H1 (cell line): ENCODE measurements at regions not wholly inside any gene's neighbourhood (a gene's known extent, or its start where the extent isn't known, plus 50 kb on each side); places are given as distances from the start of the nearest gene placed in this dataset.

Experiments
- CTCF ChIA-PET: fragments of 300-600 bp; sonication (Branson Sonifier 250); formaldehyde crosslinking; loops from one replicate; lab custom pipeline; 2021; ENCODE audit not compliant: partially characterized antibody; lab: Charles Lee
- POLR2A ChIA-PET: fragments of 300-600 bp; sonication (Branson Sonifier 250); formaldehyde crosslinking; loops from one replicate; lab custom pipeline; 2021; ENCODE audit warnings: inconsistent platforms; ENCODE audit not compliant: partially characterized antibody; lab: Charles Lee
- DNase-seq, 2 experiments: peaks; one replicate each; pipeline versions ENCODE4 v3.0.0 to v3.0.0-alpha.2; 2010 to 2022; ENCODE audit warnings: low spot score in 2 of 2, low read depth in 1 of 2, mixed read lengths in 1 of 2
- FAIRE-seq: peaks from 2 replicates; lab custom pipeline; 2011; peaks lifted over from hg19 to GRCh38; lab: Jason Lieb, UNC
- H2AFZ ChIP-seq: 2 replicates; pipeline ENCODE4 v1.8.1; 2012; ENCODE audit warnings: low read length, inconsistent platforms
- H2AK5ac ChIP-seq: 2 replicates; pipeline ENCODE4 v1.6.1; 2013; ENCODE audit warnings: low read depth, low read length
- H2BK120ac ChIP-seq: replicated peaks from 2 replicates; pipeline ENCODE3; 2013; ENCODE audit warnings: low read depth, low read length, inconsistent platforms
- H2BK12ac ChIP-seq: 2 replicates; pipeline ENCODE4 v1.6.1; 2013; ENCODE audit warnings: low read depth, low read length
- H2BK15ac ChIP-seq: 2 replicates; pipeline ENCODE4 v1.6.1; 2013; ENCODE audit warnings: low read length
- H2BK20ac ChIP-seq: 2 replicates; pipeline ENCODE4 v1.6.1; 2013; ENCODE audit warnings: low read length
- H2BK5ac ChIP-seq: 2 replicates; pipeline ENCODE4 v1.6.1; 2013; ENCODE audit warnings: low read depth, low read length
- H3K14ac ChIP-seq: 2 replicates; pipeline ENCODE4 v1.6.1; 2013; ENCODE audit warnings: inconsistent platforms; ENCODE audit not compliant: insufficient read length
- H3K18ac ChIP-seq: 2 replicates; pipeline ENCODE4 v1.6.1; 2013; ENCODE audit warnings: low read length; ENCODE audit errors: extremely low read depth
- H3K23ac ChIP-seq: 2 replicates; pipeline ENCODE4 v1.6.1; 2013; ENCODE audit warnings: inconsistent platforms; ENCODE audit not compliant: insufficient read length
- H3K23me2 ChIP-seq: 2 replicates; pipeline ENCODE4 v1.6.1; 2013; ENCODE audit warnings: low read depth, low read length
- H3K27ac ChIP-seq: 2 replicates; pipeline ENCODE4 v1.6.1; 2011; ENCODE audit warnings: low read depth, low read length, inconsistent platforms
- H3K27me3 ChIP-seq, 4 experiments: replicated peaks in 1 of 4; 1 replicate in 1 of 4; 2 replicates in 3 of 4; pipeline versions ENCODE4 v1.6.1 to v1.8.1; 2011 to 2013; ENCODE audit warnings: low read length in 3 of 4, mild to moderate bottlenecking in 3 of 4, inconsistent platforms in 2 of 4, mixed read lengths in 2 of 4, moderate library complexity in 1 of 4; ENCODE audit not compliant: control insufficient read depth in 3 of 4, insufficient read depth in 3 of 4; ENCODE audit errors: extremely low read depth in 1 of 4
- H3K36me3 ChIP-seq, 4 experiments: 2 replicates each; pipeline versions ENCODE4 v1.6.1 to v1.8.1; 2011 to 2013; ENCODE audit warnings: mild to moderate bottlenecking in 4 of 4, low read length in 3 of 4, moderate library complexity in 2 of 4, control low read depth in 1 of 4, inconsistent platforms in 1 of 4; ENCODE audit not compliant: insufficient read depth in 4 of 4, control insufficient read depth in 2 of 4
- H3K4ac ChIP-seq: replicated peaks from 2 replicates; pipeline ENCODE3; 2013; ENCODE audit warnings: low read length, low read depth, mixed read lengths, inconsistent platforms; ENCODE audit not compliant: insufficient read length
- H3K4me1 ChIP-seq, 4 experiments: replicated peaks in 1 of 4; 1 replicate in 1 of 4; 2 replicates in 3 of 4; pipeline versions ENCODE4 v1.6.1 to v1.8.1; 2011 to 2013; ENCODE audit warnings: low read length in 3 of 4, inconsistent platforms in 2 of 4, mixed read lengths in 1 of 4; ENCODE audit not compliant: insufficient read depth in 4 of 4, control insufficient read depth in 3 of 4
- H3K4me2 ChIP-seq, 2 experiments: 2 replicates each; pipeline versions ENCODE4 v1.6.1 to v1.8.1; 2011 to 2013; ENCODE audit warnings: low read depth in 2 of 2, low read length in 2 of 2, control low read depth in 1 of 2, inconsistent platforms in 1 of 2, mild to moderate bottlenecking in 1 of 2; ENCODE audit not compliant: insufficient read depth in 1 of 2
- H3K4me3 ChIP-seq, 4 experiments: fragments of 200-600, 300-600 bp in 1 of 4; sonication (generic), shearing (Covaris generic), sonication (Bioruptor Twin) in 1 of 4; 2 replicates each; pipeline versions ENCODE4 v1.5.1 to v1.8.1; 2011 to 2016; ENCODE audit warnings: low read length in 4 of 4, low read depth in 3 of 4, control low read depth in 2 of 4, inconsistent platforms in 2 of 4, mild to moderate bottlenecking in 2 of 4, mixed read lengths in 1 of 4, moderate library complexity in 1 of 4; ENCODE audit not compliant: insufficient read depth in 2 of 4; ENCODE audit errors: extremely low read depth in 1 of 4
- H3K56ac ChIP-seq: replicated peaks from 2 replicates; pipeline ENCODE3; 2013; ENCODE audit warnings: low read depth, mild to moderate bottlenecking, mixed read lengths, low read length, inconsistent platforms; ENCODE audit not compliant: insufficient read length
- H3K79me1 ChIP-seq: 2 replicates; pipeline ENCODE4 v1.6.1; 2013; ENCODE audit warnings: low read depth, low read length, control low read depth
- H3K79me2 ChIP-seq, 2 experiments: 2 replicates each; pipeline versions ENCODE4 v1.6.1 to v1.8.1; 2012 to 2013; ENCODE audit warnings: low read length in 2 of 2, mild to moderate bottlenecking in 2 of 2, inconsistent platforms in 1 of 2; ENCODE audit not compliant: insufficient read depth in 2 of 2, control insufficient read depth in 1 of 2
- H3K9ac ChIP-seq, 4 experiments: replicated peaks in 1 of 4; 1 replicate in 1 of 4; 2 replicates in 3 of 4; pipeline versions ENCODE4 v1.6.1 to v1.8.1; 2011 to 2013; ENCODE audit warnings: low read depth in 3 of 4, low read length in 3 of 4, control low read depth in 2 of 4, mild to moderate bottlenecking in 2 of 4, moderate library complexity in 2 of 4, inconsistent platforms in 1 of 4; ENCODE audit errors: extremely low read depth in 1 of 4
- H3K9me3 ChIP-seq, 2 experiments: 2 replicates each; pipeline versions ENCODE4 v1.6.1 to v1.8.1; 2012 to 2013; ENCODE audit warnings: mild to moderate bottlenecking in 2 of 2, moderate library complexity in 2 of 2, control low read depth in 1 of 2, inconsistent platforms in 1 of 2, low read depth in 1 of 2, low read length in 1 of 2, mixed read lengths in 1 of 2; ENCODE audit not compliant: insufficient read depth in 2 of 2
- H4K20me1 ChIP-seq, 2 experiments: replicated peaks in 1 of 2; 2 replicates each; pipeline versions ENCODE3 to v1.8.1; 2011 to 2013; ENCODE audit warnings: inconsistent platforms in 2 of 2, low read length in 2 of 2, mild to moderate bottlenecking in 1 of 2; ENCODE audit not compliant: insufficient read depth in 2 of 2, control insufficient read depth in 1 of 2
- H4K5ac ChIP-seq: 2 replicates; pipeline ENCODE4 v1.6.1; 2013; ENCODE audit warnings: low read length, low read depth, mixed read lengths, inconsistent platforms; ENCODE audit not compliant: insufficient read length
- H4K8ac ChIP-seq: 2 replicates; pipeline ENCODE4 v1.8.0; 2013; ENCODE audit warnings: mild to moderate bottlenecking, moderate library complexity, low read length, inconsistent platforms; ENCODE audit not compliant: insufficient read depth; ENCODE audit errors: extremely low read depth
- H4K91ac ChIP-seq: replicated peaks from 2 replicates; pipeline ENCODE3; 2013; ENCODE audit warnings: low read length, mixed read lengths, inconsistent platforms; ENCODE audit not compliant: insufficient read length
- CBX5 ChIP-seq: fragments of 300-800, 300-1000 bp; sonication (generic); IDR thresholded peaks from 2 replicates; pipeline ENCODE4 v1.7.1; 2016; ENCODE audit warnings: antibody characterized with exemption, low read length, low read depth
- EP300 ChIP-seq, 2 experiments: IDR thresholded peaks; 1 replicate in 1 of 2; 2 replicates in 1 of 2; pipeline ENCODE4 v1.6.1; 2011 to 2012; ENCODE audit warnings: low read depth in 2 of 2, low read length in 2 of 2, mild to moderate bottlenecking in 2 of 2, borderline replicate concordance in 1 of 2, inconsistent platforms in 1 of 2, moderate library complexity in 1 of 2
- HDAC2 ChIP-seq, 2 experiments: fragments of 300-600 bp in 1 of 2; sonication (generic) in 1 of 2; IDR thresholded peaks; 2 replicates each; pipeline ENCODE4 v1.6.1; 2011 to 2012; ENCODE audit warnings: low read depth in 2 of 2, low read length in 2 of 2, mild to moderate bottlenecking in 2 of 2, moderate library complexity in 2 of 2, borderline replicate concordance in 1 of 2, inconsistent platforms in 1 of 2
- JUN ChIP-seq: IDR thresholded peaks from 2 replicates; pipeline ENCODE4 v1.6.1; 2011; ENCODE audit warnings: low read depth, mild to moderate bottlenecking, improper control_type of control experiment, low read length
- KDM4A ChIP-seq: IDR thresholded peaks from one replicate; pipeline ENCODE4 v1.7.1; 2012; ENCODE audit warnings: low read depth, mild to moderate bottlenecking, moderate library complexity, low read length, inconsistent platforms; ENCODE audit not compliant: severe bottlenecking
- MAFK ChIP-seq: IDR thresholded peaks from 2 replicates; pipeline ENCODE4 v1.6.1; 2012; ENCODE audit warnings: low read depth, mild to moderate bottlenecking, improper control_type of control experiment, low read length
- RNF2 ChIP-seq: fragments of 200-900, 300-1000 bp; sonication (generic); IDR thresholded peaks from 2 replicates; pipeline ENCODE4 v1.7.1; 2016; ENCODE audit warnings: borderline replicate concordance, low read depth, mild to moderate bottlenecking, antibody characterized with exemption, low read length; ENCODE audit not compliant: poor library complexity, severe bottlenecking; ENCODE audit errors: missing control alignments
- RXRA ChIP-seq: IDR thresholded peaks from 2 replicates; pipeline ENCODE4 v1.6.1; 2011; ENCODE audit warnings: low read depth, mild to moderate bottlenecking, low read length, moderate library complexity; ENCODE audit not compliant: insufficient read depth
- SIN3A ChIP-seq, 2 experiments: IDR thresholded peaks in 1 of 2; conservative IDR thresholded peaks in 1 of 2; 2 replicates each; pipeline ENCODE4 v1.6.1; 2011 to 2012; ENCODE audit warnings: low read length in 2 of 2, improper control_type of control experiment in 1 of 2, low read depth in 1 of 2, mild to moderate bottlenecking in 1 of 2
- WGBS, 2 experiments: shearing (Covaris generic) in 1 of 2; methylation state at CpG; one replicate each; pipeline versions ENCODE4 v1.1.6 to v1.1.7; 2013 to 2015; ENCODE audit warnings: low lambda C conversion rate in 2 of 2, mixed read lengths in 2 of 2, inconsistent platforms in 1 of 2, low coverage in 1 of 2, missing lambda C conversion rate in 1 of 2; ENCODE audit not compliant: insufficient replicate concordance in 2 of 2, insufficient coverage in 1 of 2, insufficient read length in 1 of 2; ENCODE audit errors: extremely low coverage in 1 of 2, missing lambda C conversion rate in 1 of 2; 5-methylcytosine and 5-hydroxymethylcytosine counted together

GRCh38 chr4:3615386-3616286 is 83.4 kb upstream of the LRPAP1 start:
- no peak for DNase-seq
- ChIA-PET POLR2A (no interaction called here), CTCF (interaction anchor here (1.0 kb wide), 1 partner anchor 102 kb away, joined by 3 read pairs; no protein-coding TSS in a partner anchor)
- no peak overlapping the region for H3K56ac ChIP-seq
- H2BK12ac ChIP-seq, result no peak overlapping the region
- H3K23me2 ChIP-seq, result peaks cover 8% of the 10 kb centered on the region
- H4K91ac ChIP-seq, result no peak overlapping the region
- H3K9me3 ChIP-seq, result peaks cover 0 to 5% of the 10 kb centered on the region in 2 experiments; a peak in 1 of 4 replicates
- H3K4me3 ChIP-seq, result no peak overlapping the region
- no peak overlapping the region for H2AK5ac ChIP-seq
- no peak overlapping the region; the same call in 1 of the 2 replicates for H3K18ac ChIP-seq
- no peak overlapping the region for H4K5ac ChIP-seq
- no peak overlapping the region for H3K27ac ChIP-seq
- H3K23ac ChIP-seq, result no peak overlapping the region
- no peak overlapping the region for H2AFZ ChIP-seq
- no peak overlapping the region for H3K4me2 ChIP-seq
- H3K79me1 ChIP-seq, result peaks cover 4% of the 10 kb centered on the region; the same call in 1 of the 2 replicates
- peaks cover 0 to 4% of the 10 kb centered on the region in 2 experiments for H4K20me1 ChIP-seq
- peak overlapping the region; percentile 46; the same call in 1 of the 2 replicates for H2BK15ac ChIP-seq
- 89% methylated on average over 39 of the region's 40 CpGs; no CpG with 5 or more reads in 1 of the 2 experiments for WGBS, 2 experiments
- H4K8ac ChIP-seq, result no peak overlapping the region
- H2BK120ac ChIP-seq, result no peak overlapping the region
- no peak overlapping the region for H3K14ac ChIP-seq
- H3K79me2 ChIP-seq, result peaks cover 0 to 4% of the 10 kb centered on the region in 2 experiments; a peak in 1 of 4 replicates
- no peaks in the 10 kb centered on the region for H3K27me3 ChIP-seq
- TF ChIP-seq SIN3A (conservative IDR thresholded peaks at IDR 0.05 in 1 of 2, IDR thresholded peaks at IDR 0.05 in 1 of 2; ENCODE audit: low read depth in 1 of 2, low read length in 2 of 2) (no peak), EP300 (IDR thresholded peaks at IDR 0.05; ENCODE audit: borderline replicate concordance in 1 of 2, low read depth in 2 of 2, low read length in 2 of 2) (no peak), RXRA (no peak), HDAC2 (IDR thresholded peaks at IDR 0.05; ENCODE audit: borderline replicate concordance in 1 of 2, low read depth in 2 of 2, low read length in 2 of 2) (no peak), RNF2 (no peak), MAFK (no peak), JUN (no peak), KDM4A (no peak), CBX5 (no peak)
- no peak overlapping the region for H3K4ac ChIP-seq
- FAIRE-seq, result no peak
- H2BK20ac ChIP-seq, result no peak overlapping the region
- no peak overlapping the region for H3K9ac ChIP-seq
- peaks cover 0 to 2% (median 0%) of the 10 kb centered on the region in 4 experiments; a peak in 1 of 7 replicates for H3K4me1 ChIP-seq
- no peak overlapping the region for H2BK5ac ChIP-seq
- H3K36me3 ChIP-seq, result no peaks in the 10 kb centered on the region; a peak in 1 of 8 replicates
